ENCODE measurements at regions not wholly inside any gene's neighbourhood (a gene's known extent, or its start where the extent isn't known, plus 50 kb on each side); places are given as distances from the start of the nearest gene placed in this dataset.
A peak's percentile ranks its signal among the peaks of the same experiment; 100 is the strongest.
"Not testable (repeated sequence)": the region's sequence is repeated elsewhere in the genome, so short reads cannot be mapped to it uniquely, and the experiment has no call there.

DNA sequence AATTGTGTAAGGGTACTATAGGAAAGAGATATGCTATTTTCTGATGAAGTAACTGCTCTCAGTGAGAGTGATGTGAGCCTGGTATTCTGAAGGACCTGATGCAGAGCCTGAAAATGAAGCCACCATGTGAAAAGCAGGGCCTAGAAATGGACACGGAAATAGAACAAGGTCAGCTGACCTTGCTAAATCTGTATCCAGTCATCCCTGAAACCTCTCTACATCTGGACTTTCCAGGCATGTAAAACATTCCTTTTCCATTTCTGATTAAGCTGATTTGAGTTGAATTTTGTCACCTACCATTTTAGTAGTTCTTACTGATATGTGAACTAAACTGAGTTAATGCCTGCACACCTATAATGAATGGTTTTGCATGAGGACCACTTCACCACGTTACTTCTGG, 72.4 kb upstream of the NEIL3 start:
- no peak for DNase-seq (ENCODE audit: low read depth in 2 of 2)

DNA sequence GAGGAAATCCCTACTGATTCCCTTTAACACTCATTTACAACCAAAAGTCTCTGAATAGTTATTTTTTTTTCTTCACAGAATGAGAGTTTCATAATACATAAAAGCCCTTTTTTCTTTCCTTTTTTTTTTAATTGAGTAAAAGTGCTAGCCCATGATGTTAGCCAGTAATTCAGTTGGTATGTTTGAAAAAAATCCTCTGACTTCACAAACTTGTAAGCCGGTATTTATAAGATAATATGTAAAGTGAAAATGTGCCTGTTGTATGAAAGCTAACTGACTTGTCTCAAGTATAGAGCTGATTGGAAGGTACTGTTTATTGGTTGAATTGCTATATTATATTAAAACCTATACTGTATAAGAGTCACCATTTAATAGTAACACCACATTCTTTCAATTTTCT, 70.2 kb upstream of the NEIL3 start:
- DNase-seq (ENCODE audit: low read depth in 2 of 2) = no peak

DNA sequence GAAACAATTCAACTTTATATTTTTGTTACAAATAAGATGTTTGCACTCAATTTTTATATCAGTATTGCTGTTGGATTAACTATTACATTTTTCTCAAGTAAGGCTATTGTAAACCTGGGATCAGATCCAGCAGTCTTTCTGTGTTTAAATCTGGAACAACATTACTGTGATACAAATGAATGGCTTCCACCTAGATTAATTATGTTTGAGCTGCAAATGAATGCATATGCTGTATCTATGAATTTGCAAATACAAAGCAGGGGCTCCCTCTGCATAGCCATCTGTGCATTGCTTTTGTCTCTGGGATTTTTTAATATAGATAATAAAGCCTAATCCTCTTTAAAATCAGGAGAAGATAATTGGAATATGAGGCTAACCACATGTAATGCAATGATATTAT, 69.8 kb upstream of the NEIL3 start:
- DNase-seq (ENCODE audit: low read depth in 2 of 2) = no peak

DNA sequence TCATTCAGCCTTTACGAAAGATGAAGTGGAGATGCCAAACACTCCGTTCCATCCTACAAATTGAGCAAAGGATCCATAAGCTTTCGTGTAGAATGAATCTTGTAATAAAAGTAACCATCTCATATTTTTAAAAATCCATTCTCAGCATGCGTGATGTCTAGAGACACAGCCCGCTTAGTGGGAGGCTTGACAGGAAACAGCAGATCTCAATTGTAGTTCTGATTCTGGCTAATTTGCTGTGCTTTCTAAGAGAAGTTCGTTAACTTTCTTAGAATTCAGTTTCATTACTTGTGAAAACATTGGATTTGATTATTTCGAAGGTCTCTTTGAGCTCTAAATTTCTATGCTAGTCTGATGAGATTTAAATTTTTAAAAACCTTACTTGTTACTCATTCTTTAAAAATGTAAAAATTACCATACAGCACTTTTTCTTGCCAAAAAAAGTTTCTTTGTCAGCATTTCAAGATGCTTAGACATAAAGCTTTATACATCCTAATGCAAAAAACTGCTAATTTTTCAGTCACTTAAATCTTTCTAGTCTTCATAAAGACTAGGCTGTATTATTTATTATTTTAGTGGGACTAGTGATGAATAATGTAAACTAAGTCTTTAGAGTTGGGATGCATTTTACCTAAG, 66.9 kb upstream of the NEIL3 start:
- no peak for DNase-seq (ENCODE audit: low read depth in 2 of 2)

DNA sequence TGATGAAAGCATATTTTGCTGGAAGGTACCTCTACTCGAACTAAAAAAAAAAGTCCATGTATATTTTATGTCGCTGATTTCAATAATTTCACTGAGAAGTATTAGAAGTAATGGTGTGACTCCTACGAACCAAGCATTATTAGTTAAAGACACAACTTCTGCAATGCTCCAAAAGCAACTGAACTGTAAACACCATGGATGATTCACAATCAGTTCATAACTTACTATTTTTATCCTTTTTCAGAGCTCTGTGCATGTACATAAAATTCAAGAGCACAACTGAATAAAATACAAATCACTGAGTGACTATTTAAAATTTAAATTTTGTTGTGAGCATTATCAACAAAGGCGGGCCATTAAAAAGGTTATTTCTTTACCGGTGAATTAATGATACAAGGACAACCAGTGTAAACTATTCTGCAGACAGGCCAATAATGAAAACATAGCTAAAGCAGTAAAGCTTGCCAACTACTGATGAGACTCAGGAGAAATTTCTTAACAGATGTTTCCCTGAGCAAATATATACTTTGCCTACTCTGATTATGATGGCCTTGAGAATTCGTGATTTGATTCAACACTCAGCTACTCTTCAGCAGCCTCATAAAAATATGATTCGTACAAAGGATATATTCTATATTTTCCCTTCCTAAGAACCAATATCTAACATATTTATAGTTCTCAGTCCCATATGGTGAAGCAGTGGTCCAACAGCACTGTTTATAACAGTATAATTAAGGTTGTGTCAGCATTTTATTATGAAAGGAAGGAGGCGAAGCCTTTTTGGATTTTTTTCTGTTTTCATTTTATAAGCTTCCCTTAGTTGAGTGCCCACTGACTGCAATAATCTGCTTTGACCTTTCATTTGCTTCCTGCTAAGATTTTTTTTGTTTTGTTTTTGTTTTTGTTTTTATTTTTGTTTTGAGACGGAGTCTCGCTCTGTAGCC, 62.8 kb upstream of the NEIL3 start:
- DNase-seq (ENCODE audit: low read depth in 2 of 2) = no peak

DNA sequence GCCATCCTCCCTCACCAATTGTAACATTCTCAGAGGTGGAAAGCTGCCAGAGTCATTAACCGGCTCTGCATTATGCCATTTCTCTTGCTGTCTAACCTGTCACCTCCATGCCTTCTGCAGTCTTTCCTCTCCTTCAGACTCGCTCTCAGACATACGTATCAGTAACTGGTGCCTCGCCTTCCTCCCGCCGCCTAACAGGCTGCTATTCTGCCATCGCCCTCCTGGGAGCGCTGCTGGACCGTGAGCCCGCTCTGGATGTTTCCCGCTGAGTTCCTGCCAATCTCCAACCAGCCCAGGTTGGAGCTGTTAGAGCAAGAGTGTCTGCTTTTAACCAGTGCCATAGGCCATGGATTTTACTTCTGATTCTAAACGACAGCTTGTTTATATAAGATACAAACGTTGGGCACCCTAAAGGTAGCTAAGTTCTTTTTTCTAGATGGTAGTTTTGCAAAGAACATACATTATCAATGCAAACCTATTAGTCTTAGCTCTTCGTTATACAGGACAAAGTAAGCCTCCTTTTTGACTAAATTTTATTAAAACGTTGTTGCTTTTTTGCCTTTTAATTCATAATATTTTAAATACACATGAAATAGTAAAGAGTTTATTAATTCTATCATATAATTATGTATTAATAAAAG, 59.5 kb upstream of the NEIL3 start:
- peak; percentile 62 to 76 for DNase-seq (ENCODE audit: low read depth in 2 of 2)

DNA sequence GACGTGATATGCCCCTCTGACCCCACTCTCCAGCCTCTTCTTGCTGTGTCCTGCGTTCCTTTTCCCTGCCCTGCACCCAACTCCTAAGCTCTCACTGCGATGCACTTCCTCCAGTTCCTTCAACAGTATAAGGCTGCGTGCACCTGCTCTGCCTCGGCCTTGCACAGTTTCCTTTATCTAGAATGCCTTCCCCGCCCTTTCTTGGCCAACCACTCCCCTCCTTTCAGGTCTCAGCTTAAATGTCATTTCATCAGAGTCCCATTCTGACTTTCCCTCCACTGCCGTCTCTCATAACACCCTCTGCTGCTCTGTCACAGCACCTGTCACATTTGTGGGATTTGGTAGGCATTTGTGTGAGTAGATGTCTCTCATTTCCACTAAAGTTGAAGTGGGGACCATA, 58.4 kb upstream of the NEIL3 start:
- no peak for DNase-seq (ENCODE audit: low read depth in 2 of 2)

DNA sequence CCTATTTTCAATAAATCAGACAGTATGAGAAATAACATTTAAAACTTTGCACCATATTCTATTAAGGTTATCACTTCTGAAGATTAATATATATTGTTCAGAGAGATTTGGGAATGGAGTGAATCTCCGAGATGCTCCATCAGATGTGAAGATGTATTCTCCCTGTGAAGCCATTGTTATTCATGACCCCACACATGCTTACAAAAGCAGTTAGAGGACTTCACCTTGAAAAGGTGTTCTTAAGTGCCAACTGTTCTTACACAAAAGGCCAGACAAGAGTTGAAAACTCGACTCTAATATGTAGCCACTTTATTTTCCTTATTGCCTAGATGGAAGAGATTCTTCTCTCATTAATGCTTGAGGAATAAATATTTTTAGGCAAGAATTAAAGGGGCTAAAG, 54.3 kb upstream of the NEIL3 start:
- no peak for DNase-seq (ENCODE audit: low read depth in 2 of 2)

DNA sequence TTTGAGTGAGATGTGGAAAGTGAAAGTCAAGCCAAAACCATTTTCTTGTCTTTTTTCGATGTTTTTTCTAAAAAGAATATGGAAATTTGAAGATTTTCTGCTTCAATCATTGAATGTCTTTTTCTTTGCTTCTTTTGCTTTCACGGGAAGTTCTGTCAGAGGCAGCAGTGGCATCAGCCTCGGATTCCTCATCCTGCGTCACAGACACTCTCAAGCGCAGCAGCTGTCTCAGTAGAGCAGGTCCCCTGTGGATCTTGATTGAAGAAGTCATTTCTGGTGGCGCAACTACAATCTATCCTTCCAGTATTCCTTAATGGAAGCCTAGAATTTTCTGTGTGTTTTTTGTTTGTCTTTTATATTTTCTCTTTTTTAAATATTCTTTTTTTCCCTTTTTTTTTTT, 52.7 kb upstream of the NEIL3 start:
- DNase-seq (ENCODE audit: low read depth in 2 of 2) = no peak

DNA sequence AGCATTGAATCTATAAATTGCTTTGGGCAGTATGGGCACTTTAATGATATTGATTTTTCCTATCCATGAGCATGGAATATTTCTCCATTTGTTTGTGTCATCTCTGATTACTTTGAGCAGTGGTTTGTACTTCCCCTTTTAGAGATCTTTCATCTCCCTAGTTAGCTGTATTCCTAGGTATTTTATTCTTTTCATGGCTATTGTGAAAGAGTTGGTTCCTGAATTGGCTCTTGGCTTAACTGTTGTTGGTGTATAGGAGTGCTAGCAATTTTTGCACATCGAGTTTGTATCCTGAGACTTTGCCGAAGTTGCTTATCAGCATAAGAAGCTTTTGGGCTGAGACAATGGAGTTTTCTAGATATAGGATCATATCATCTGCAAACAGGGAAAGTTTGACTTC, 50.2 kb upstream of the NEIL3 start:
- not testable (repeated sequence) for DNase-seq (ENCODE audit: low read depth in 2 of 2)
